ENCODE measurements at regions not wholly inside any gene's neighbourhood (a gene's known extent, or its start where the extent isn't known, plus 50 kb on each side); places are given as distances from the start of the nearest gene placed in this dataset.

DNA sequence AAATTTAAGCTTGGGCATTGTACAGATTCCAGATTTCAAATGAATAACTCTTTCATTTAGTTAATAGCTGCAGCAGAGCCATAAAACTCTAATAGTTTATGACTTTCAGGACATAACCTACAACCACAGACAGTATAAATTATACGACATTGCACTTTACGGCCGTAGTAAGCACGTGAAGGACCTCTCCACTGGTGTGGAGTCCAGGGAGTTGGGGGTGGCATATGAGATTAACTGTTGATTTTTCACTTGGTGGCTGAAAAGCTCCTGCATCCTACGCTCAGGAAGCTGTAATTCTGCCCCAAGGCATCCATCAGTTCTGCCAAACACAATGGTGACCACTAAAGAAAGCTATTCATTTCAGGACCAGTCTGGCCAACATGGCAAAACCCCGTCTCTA is 376.2 kb downstream of the SOX11 start:
- TF ChIP-seq, protein P1, sequence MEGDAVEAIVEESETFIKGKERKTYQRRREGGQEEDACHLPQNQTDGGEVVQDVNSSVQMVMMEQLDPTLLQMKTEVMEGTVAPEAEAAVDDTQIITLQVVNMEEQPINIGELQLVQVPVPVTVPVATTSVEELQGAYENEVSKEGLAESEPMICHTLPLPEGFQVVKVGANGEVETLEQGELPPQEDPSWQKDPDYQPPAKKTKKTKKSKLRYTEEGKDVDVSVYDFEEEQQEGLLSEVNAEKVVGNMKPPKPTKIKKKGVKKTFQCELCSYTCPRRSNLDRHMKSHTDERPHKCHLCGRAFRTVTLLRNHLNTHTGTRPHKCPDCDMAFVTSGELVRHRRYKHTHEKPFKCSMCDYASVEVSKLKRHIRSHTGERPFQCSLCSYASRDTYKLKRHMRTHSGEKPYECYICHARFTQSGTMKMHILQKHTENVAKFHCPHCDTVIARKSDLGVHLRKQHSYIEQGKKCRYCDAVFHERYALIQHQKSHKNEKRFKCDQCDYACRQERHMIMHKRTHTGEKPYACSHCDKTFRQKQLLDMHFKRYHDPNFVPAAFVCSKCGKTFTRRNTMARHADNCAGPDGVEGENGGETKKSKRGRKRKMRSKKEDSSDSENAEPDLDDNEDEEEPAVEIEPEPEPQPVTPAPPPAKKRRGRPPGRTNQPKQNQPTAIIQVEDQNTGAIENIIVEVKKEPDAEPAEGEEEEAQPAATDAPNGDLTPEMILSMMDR (conservative IDR thresholded peaks at IDR 0.05) = no peak
- TF ChIP-seq EZH2 (IDR thresholded peaks at IDR 0.05; ENCODE audit: low read depth) = no peak
- POLR2A ChIA-PET (ENCODE audit: unreplicated experiment) = no interaction called here
- H3K79me2 ChIP-seq (ENCODE audit: low read depth) = no peaks in the 10 kb centered on the region
- CTCF ChIA-PET = no interaction called here
- H3K4me2 ChIP-seq = no peak overlapping the region
- H3K4me3 ChIP-seq = no peak overlapping the region
- H4K20me1 ChIP-seq (ENCODE audit: insufficient read depth) = no peaks in the 10 kb centered on the region
- intact Hi-C loops (cut with micrococcal nuclease; ENCODE audit: unreplicated experiment) = no loop called here
- no peaks in the 10 kb centered on the region for H3K4me1 ChIP-seq (replicated peaks; ENCODE audit: insufficient read depth)
- H3K27ac ChIP-seq = no peak overlapping the region
- no peaks in the 10 kb centered on the region for H3K9me3 ChIP-seq (ENCODE audit: insufficient read depth, low read depth)
- H3K9me2 ChIP-seq (ENCODE audit: insufficient read depth) = no peaks in the 10 kb centered on the region
- H3K36me3 ChIP-seq (ENCODE audit: low read depth) = no peaks in the 10 kb centered on the region
- no peak for DNase-seq
- no peaks in the 10 kb centered on the region for H3F3A ChIP-seq (ENCODE audit: insufficient read depth, low read depth)
- BruUV-seq (replicated peaks) = no TSS peak
- peaks cover 33% of the 10 kb centered on the region; the same call in 1 of the 2 replicates for H3K27me3 ChIP-seq (ENCODE audit: insufficient read depth, low read depth)
- no peak overlapping the region for H2AFZ ChIP-seq

DNA sequence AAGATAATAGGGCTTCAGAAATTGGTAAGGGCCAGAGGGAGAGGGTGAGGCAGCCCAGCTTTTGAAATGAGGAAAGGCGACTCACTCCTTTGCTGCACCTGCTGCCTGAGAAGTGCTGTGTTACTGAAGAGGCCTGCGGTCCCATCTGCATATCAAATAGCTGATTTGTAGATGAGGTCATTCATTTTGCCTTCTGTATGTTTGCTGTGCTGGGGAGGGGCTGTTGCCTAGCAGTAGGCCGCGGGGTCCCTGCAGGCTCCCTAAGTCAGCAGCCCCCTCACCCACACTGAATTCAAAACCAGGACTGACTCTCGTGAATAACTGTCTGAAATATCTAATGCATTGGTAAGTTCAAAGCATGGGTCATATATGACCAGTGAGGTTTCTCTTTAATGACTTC is 377.2 kb downstream of the SOX11 start:
- no peaks in the 10 kb centered on the region for H4K20me1 ChIP-seq (ENCODE audit: insufficient read depth)
- intact Hi-C loops (cut with micrococcal nuclease; ENCODE audit: unreplicated experiment) = no loop called here
- no peaks in the 10 kb centered on the region for H3K9me3 ChIP-seq (ENCODE audit: insufficient read depth, low read depth)
- no peaks in the 10 kb centered on the region for H3F3A ChIP-seq (ENCODE audit: insufficient read depth, low read depth)
- no peaks in the 10 kb centered on the region for H3K79me2 ChIP-seq (ENCODE audit: low read depth)
- H3K4me2 ChIP-seq = no peak overlapping the region
- CTCF ChIA-PET = no interaction called here
- POLR2A ChIA-PET (ENCODE audit: unreplicated experiment) = no interaction called here
- no peak overlapping the region for H2AFZ ChIP-seq
- no peaks in the 10 kb centered on the region for H3K4me1 ChIP-seq (replicated peaks; ENCODE audit: insufficient read depth)
- BruUV-seq (replicated peaks) = no TSS peak
- H3K27ac ChIP-seq = no peak overlapping the region
- DNase-seq = no peak
- H3K27me3 ChIP-seq (ENCODE audit: insufficient read depth, low read depth) = peaks cover 39% of the 10 kb centered on the region; the same call in 1 of the 2 replicates
- H3K36me3 ChIP-seq (ENCODE audit: low read depth) = no peaks in the 10 kb centered on the region
- no peak overlapping the region for H3K4me3 ChIP-seq
- TF ChIP-seq EZH2 (IDR thresholded peaks at IDR 0.05; ENCODE audit: low read depth) = no peak
- H3K9me2 ChIP-seq (ENCODE audit: insufficient read depth) = no peaks in the 10 kb centered on the region

DNA sequence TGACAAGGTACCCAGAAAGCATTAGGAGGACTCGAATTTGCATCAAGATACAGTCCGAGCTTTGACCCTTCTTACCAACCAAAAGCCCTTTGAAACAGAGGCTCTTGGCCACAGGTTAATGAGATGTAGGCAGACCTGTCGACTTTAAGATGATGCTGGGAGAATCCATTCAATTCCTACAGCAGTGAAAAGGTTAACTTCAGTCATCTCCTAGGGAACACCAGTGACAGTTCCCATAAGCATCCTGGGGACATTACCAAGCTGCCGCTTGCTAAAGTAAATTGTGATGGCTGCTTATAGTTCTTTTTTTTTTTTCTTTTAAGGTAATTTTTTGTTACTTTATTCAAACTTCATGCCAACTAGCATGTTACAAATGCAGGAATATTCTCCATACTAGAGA is 379.3 kb downstream of the SOX11 start:
- intact Hi-C loops (cut with micrococcal nuclease; ENCODE audit: unreplicated experiment) = no loop called here
- Histone ChIP-seq H3K27ac (no peak overlapping the region), H3K4me1 (replicated peaks; ENCODE audit: insufficient read depth) (no peaks in the 10 kb centered on the region), H3K9me2 (ENCODE audit: insufficient read depth) (no peaks in the 10 kb centered on the region), H3K9me3 (ENCODE audit: insufficient read depth, low read depth) (no peaks in the 10 kb centered on the region), H3K36me3 (ENCODE audit: low read depth) (no peaks in the 10 kb centered on the region), H3K27me3 (ENCODE audit: insufficient read depth, low read depth) (peaks cover 35% of the 10 kb centered on the region; the same call in 1 of the 2 replicates), H3K4me3 (no peak overlapping the region), H4K20me1 (ENCODE audit: insufficient read depth) (no peaks in the 10 kb centered on the region), H2AFZ (no peak overlapping the region), H3F3A (ENCODE audit: insufficient read depth, low read depth) (no peaks in the 10 kb centered on the region), H3K4me2 (no peak overlapping the region), H3K79me2 (ENCODE audit: low read depth) (no peaks in the 10 kb centered on the region)
- TF ChIP-seq EZH2 (IDR thresholded peaks at IDR 0.05; ENCODE audit: low read depth) = no peak
- TF ChIP-seq, protein P1 (conservative IDR thresholded peaks at IDR 0.05) = no peak
- no TSS peak for BruUV-seq (replicated peaks)
- ChIA-PET POLR2A (ENCODE audit: unreplicated experiment) (no interaction called here), CTCF (no interaction called here)
- no peak for DNase-seq

DNA sequence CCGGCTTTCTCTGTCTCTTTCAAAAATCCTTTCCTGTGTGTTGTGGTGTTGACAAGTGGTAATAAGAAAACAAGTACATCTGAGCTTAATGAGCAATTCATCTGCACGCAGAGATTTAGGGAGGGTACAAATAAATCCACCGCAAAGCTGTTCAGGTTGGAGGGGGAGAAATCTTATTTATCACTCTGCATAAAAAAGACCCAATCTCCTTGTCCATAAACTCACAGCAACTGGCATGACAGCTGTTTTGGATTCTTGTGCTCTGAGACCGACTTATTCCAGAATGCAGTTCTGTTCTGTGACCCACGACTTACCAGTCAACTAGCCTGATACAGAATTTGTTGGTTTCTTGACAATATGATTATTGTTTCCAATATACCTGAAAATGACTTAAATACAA is 380.1 kb downstream of the SOX11 start:
- CTCF ChIA-PET = interaction anchor here (0.7 kb wide), 1 partner anchor 324 kb away, joined by 5 read pairs; no protein-coding TSS in a partner anchor
- Histone ChIP-seq H3K9me2 (ENCODE audit: insufficient read depth) (no peaks in the 10 kb centered on the region), H3F3A (ENCODE audit: insufficient read depth, low read depth) (no peaks in the 10 kb centered on the region), H3K36me3 (ENCODE audit: low read depth) (no peaks in the 10 kb centered on the region), H2AFZ (no peak overlapping the region), H3K4me2 (no peak overlapping the region), H4K20me1 (ENCODE audit: insufficient read depth) (no peaks in the 10 kb centered on the region), H3K27ac (no peak overlapping the region), H3K4me1 (replicated peaks; ENCODE audit: insufficient read depth) (no peaks in the 10 kb centered on the region), H3K9me3 (ENCODE audit: insufficient read depth, low read depth) (no peaks in the 10 kb centered on the region), H3K79me2 (ENCODE audit: low read depth) (no peaks in the 10 kb centered on the region), H3K27me3 (ENCODE audit: insufficient read depth, low read depth) (peaks cover 28% of the 10 kb centered on the region; the same call in 1 of the 2 replicates), H3K4me3 (no peak overlapping the region)
- no TSS peak for BruUV-seq (replicated peaks)
- POLR2A ChIA-PET (ENCODE audit: unreplicated experiment) = no interaction called here
- TF ChIP-seq EZH2 (IDR thresholded peaks at IDR 0.05; ENCODE audit: low read depth) = no peak
- TF ChIP-seq, protein P1 (conservative IDR thresholded peaks at IDR 0.05) = no peak
- intact Hi-C loops (cut with micrococcal nuclease; ENCODE audit: unreplicated experiment) = no loop called here
- DNase-seq = no peak

All from PC-9 (cell line).